Mucosa of descending colon (tissue), 3 donors: ENCODE measurements at regions not wholly inside any gene's neighbourhood (a gene's known extent, or its start where the extent isn't known, plus 50 kb on each side); places are given as distances from the start of the nearest gene placed in this dataset.

Source experiments
- ATAC-seq: fragments of 200-7000 bp; cut with Tn5 transposase; one replicate; pipeline ENCODE4 v1.9.1; 2020; ENCODE audit warnings: mild to moderate bottlenecking, moderate library complexity
- DNase-seq, 3 donors: peaks; one replicate each; pipeline ENCODE4 v3.0.0-alpha.2; 2020
- H3K36me3 ChIP-seq: fragments of 200-600 bp; one replicate; pipeline ENCODE4 v1.8.0; 2021; ENCODE audit warnings: low read depth, mild to moderate bottlenecking
- H3K4me1 ChIP-seq: fragments of 200-600 bp; one replicate; pipeline ENCODE4 v1.8.0; 2021; ENCODE audit warnings: low read depth, mild to moderate bottlenecking
- H3K4me3 ChIP-seq: fragments of 200-600 bp; one replicate; pipeline ENCODE4 v1.8.0; 2021; ENCODE audit warnings: mild to moderate bottlenecking
- H3K9me3 ChIP-seq: fragments of 200-600 bp; one replicate; pipeline ENCODE4 v1.8.0; 2021; ENCODE audit warnings: mild to moderate bottlenecking
- CTCF ChIP-seq: fragments of 200-600 bp; IDR thresholded peaks from one replicate; pipeline ENCODE4 v1.8.0; 2022; ENCODE audit warnings: antibody characterized with exemption, mild to moderate bottlenecking
- intact Hi-C, 2 donors: fragments of 100-400 bp; cut with DNase I in 1 of 2; cut with micrococcal nuclease in 1 of 2; formaldehyde crosslinking; loops; one replicate each; pipeline versions ENCODE4 v1.11.0 to v1.11.1; 2022; cut with DNase I, micrococcal nuclease
- donor health status: DM: no; HTN: no; CAD: no; lungs with moderate emphysema.
- donor health status: DM: no; HTN: no; CAD: no.
- donor health status: DM: no; HTN: yes; CAD: no.

GRCh38 chr15:66650433-66650832, 51.6 kb upstream of the SMAD6 start:
- no peak for TF ChIP-seq CTCF
- ATAC-seq = peak; percentile 31
- Histone ChIP-seq H3K36me3 (no peaks in the 10 kb centered on the region), H3K9me3 (no peaks in the 10 kb centered on the region), H3K4me3 (no peak overlapping the region), H3K4me1 (peaks cover 5% of the 10 kb centered on the region)
- no peak for DNase-seq
- intact Hi-C loops = no loop called here

GRCh38 chr15:66651198-66651597, 50.8 kb upstream of the SMAD6 start:
- Histone ChIP-seq H3K4me3 (no peak overlapping the region), H3K9me3 (no peaks in the 10 kb centered on the region), H3K36me3 (no peaks in the 10 kb centered on the region), H3K4me1 (peaks cover 7% of the 10 kb centered on the region)
- TF ChIP-seq CTCF = no peak
- DNase-seq (no peak), ATAC-seq (no peak)
- intact Hi-C loops = no loop called here

GRCh38 chr15:66651913-66652642, 50.0 kb upstream of the SMAD6 start:
- no peak for DNase-seq
- Histone ChIP-seq H3K4me1 (peaks cover 7% of the 10 kb centered on the region), H3K4me3 (no peak overlapping the region), H3K9me3 (no peaks in the 10 kb centered on the region), H3K36me3 (no peaks in the 10 kb centered on the region)
- TF ChIP-seq CTCF = no peak
- intact Hi-C loops = no loop called here
- no peak for ATAC-seq
